Lower leg skin (tissue), 4 donors: ENCODE measurements at regions not wholly inside any gene's neighbourhood (a gene's known extent, or its start where the extent isn't known, plus 50 kb on each side); places are given as distances from the start of the nearest gene placed in this dataset.

Source experiments
- DNase-seq, 2 donors: peaks; one replicate each; pipeline ENCODE4 v3.0.0-alpha.2; 2019; ENCODE audit warnings: low spot score in 2 of 2
- H3K4me3 ChIP-seq: fragments of 200-600 bp; sonication (generic); 2 replicates; pipeline ENCODE4 v1.5.1; 2017; ENCODE audit warnings: mild to moderate bottlenecking, low read depth; ENCODE audit not compliant: poor library complexity, severe bottlenecking
- CTCF ChIP-seq, 3 donors: fragments of 450-650 bp; IDR thresholded peaks; one replicate each; pipeline ENCODE4 v1.5.1; 2016; ENCODE audit warnings: antibody characterized with exemption in 3 of 3, mild to moderate bottlenecking in 3 of 3, moderate library complexity in 2 of 3
- POLR2A ChIP-seq, 2 donors: fragments of 450-650 bp; IDR thresholded peaks; one replicate each; pipeline ENCODE4 v1.6.1; 2016 to 2017; ENCODE audit warnings: antibody characterized with exemption in 2 of 2, mild to moderate bottlenecking in 1 of 2, moderate library complexity in 1 of 2
- WGBS, 2 donors: methylation state at CpG; one replicate each; pipeline ENCODE4 v1.1.5; 2018; 5-methylcytosine and 5-hydroxymethylcytosine counted together
- intact Hi-C: fragments of 100-400 bp; cut with DNase I; formaldehyde crosslinking; loops from one replicate; pipeline ENCODE4 v1.15.0; 2023; ENCODE audit warnings: low total_unique reads

GRCh38 chrX:43373032-43373431 is 283.1 kb upstream of the MAOA start:
- TF ChIP-seq CTCF (IDR thresholded peaks at IDR 0.05) (no peak), POLR2A (IDR thresholded peaks at IDR 0.05) (no peak)
- no peak overlapping the region for H3K4me3 ChIP-seq
- WGBS, 2 donors = 55 to 58% methylated on average over 3 of the region's 3 CpGs
- DNase-seq = no peak
- intact Hi-C loops = no loop called here

DNA sequence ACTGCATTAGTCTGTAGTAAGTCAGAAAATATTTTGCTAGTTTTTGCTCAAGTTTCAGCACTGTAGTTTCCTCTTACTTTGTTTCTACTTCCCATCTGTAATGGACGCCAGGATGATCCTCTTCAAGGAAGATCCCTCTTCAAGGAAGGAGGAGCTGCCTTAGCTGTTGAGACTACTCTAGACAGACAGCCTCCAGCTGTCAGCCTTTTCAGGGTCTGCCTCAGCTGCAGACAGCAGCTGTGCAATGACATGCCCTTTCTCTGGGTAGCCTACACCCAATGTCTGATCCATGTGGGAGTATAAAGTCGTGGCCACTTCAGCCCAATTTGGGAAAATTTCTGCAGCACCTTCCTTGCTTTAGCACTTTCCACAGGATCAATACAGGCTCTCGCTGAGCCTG is 281.0 kb upstream of the MAOA start:
- H3K4me3 ChIP-seq = no peak overlapping the region
- WGBS, 2 donors = 53 to 83% methylated on average over 2 to 3 of the region's 3 CpGs
- intact Hi-C loops = loop anchor here (2.0 kb wide), 1 partner anchor 74 kb away; no protein-coding TSS in a partner anchor
- DNase-seq = no peak
- TF ChIP-seq POLR2A (IDR thresholded peaks at IDR 0.05) = no peak
- TF ChIP-seq CTCF (IDR thresholded peaks at IDR 0.05) = no peak

DNA sequence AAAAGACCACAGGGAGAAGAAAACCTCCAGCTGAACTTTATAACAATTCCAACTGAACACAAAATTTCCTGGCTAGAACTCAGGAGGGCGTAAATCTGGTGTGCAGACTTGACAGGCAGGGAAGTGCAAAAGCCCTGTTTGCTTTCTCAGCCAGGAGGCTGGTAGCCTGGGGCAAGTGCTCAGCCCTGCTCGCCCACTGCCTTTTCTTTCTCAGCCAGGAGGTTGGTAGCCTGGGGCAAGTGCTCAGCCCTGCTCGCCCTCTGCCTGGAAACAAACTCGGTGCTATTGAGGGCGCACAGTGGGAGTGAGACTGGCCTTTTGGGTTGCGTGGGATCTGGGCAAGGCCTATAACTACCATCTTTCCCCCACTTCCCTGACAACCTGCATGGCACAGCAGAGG is 275.4 kb upstream of the MAOA start:
- TF ChIP-seq POLR2A (IDR thresholded peaks at IDR 0.05) (no peak), CTCF (IDR thresholded peaks at IDR 0.05) (no peak)
- intact Hi-C loops = no loop called here
- no peak for DNase-seq
- WGBS, 2 donors = 66 to 86% methylated on average over 3 to 6 of the region's 6 CpGs
- no peak overlapping the region for H3K4me3 ChIP-seq

DNA sequence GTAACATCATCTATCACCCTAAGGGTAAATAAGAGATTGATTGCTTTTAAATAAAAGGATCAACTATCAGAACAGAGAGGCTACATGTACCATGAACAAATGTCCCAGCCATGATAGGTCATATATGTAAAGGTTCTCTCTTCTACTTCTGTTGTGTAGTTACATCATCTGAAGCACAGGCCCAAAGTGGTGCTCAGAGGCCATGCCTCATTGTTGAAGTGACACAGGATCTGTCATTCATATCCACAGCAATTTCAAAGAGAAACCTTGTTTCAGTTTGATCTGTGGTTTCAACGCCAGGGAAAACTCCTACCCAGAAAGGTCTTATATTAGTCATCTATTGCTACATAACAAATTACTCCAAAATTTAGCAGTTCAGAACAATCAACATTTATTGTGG is 269.2 kb upstream of the MAOA start:
- DNase-seq = no peak
- intact Hi-C loops = no loop called here
- H3K4me3 ChIP-seq = no peak overlapping the region
- 78 to 85% methylated on average over 1 of the region's 1 CpG for WGBS, 2 donors
- TF ChIP-seq POLR2A (IDR thresholded peaks at IDR 0.05) (no peak), CTCF (IDR thresholded peaks at IDR 0.05) (no peak)

GRCh38 chrX:43405191-43405590 is 250.9 kb upstream of the MAOA start:
- no peak for DNase-seq
- TF ChIP-seq CTCF (IDR thresholded peaks at IDR 0.05) = no peak
- H3K4me3 ChIP-seq = no peak overlapping the region
- intact Hi-C loops = no loop called here
- 21 to 44% methylated on average over 1 of the region's 1 CpG for WGBS, 2 donors

DNA sequence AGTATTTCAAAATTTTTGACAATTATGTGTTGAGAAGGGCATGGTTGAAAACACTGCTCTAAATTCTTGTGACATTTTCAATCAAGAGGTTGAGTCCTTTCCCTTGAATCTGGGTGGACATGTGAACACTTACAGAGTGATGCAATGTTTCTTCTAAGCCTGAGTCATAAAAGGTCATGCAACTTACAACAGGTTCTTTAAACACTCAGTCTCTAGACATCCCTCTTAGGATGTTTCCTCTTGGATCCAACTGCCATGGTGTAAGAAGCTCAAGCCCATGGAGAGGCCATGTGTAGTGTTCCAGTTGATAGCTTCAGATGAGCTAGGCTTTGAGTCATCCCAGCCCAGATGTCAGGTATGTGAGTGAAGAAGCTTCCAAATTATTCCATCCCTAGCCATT is 232.2 kb upstream of the MAOA start:
- TF ChIP-seq CTCF (IDR thresholded peaks at IDR 0.05) (no peak), POLR2A (IDR thresholded peaks at IDR 0.05) (no peak)
- intact Hi-C loops = no loop called here
- no peak for DNase-seq
- H3K4me3 ChIP-seq = no peak overlapping the region
